ENCODE measurements at regions not wholly inside any gene's neighbourhood (a gene's known extent, or its start where the extent isn't known, plus 50 kb on each side); places are given as distances from the start of the nearest gene placed in this dataset.

- POLR2A ChIA-PET (ENCODE audit: low non-redundant PET), result interaction anchor here (0.6 kb wide), 1 partner anchor 219 kb away, joined by 5 read pairs; no protein-coding TSS in a partner anchor
- Histone ChIP-seq H3K27ac (ENCODE audit: low read depth, low read length, poor library complexity, severe bottlenecking) (no peak overlapping the region), H3K4me1 (ENCODE audit: insufficient read depth, low read length, poor library complexity, severe bottlenecking) (peaks cover 5% of the 10 kb centered on the region), H3K27me3 (replicated peaks; ENCODE audit: insufficient read depth, low read depth, low read length, poor library complexity) (no peaks in the 10 kb centered on the region), H3K36me3 (ENCODE audit: insufficient read depth, low read length, poor library complexity, severe bottlenecking) (no peaks in the 10 kb centered on the region), H3K4me3 (ENCODE audit: low read depth, low read length, poor library complexity, severe bottlenecking) (no peak overlapping the region), H3K9me3 (ENCODE audit: low read depth, low read length, poor library complexity, severe bottlenecking) (no peaks in the 10 kb centered on the region)
- intact Hi-C loops (cut with micrococcal nuclease; ENCODE audit: unreplicated experiment), result no loop called here
- no TSS peak for BruUV-seq (replicated peaks)
- CTCF ChIA-PET, result no interaction called here
- no peak for DNase-seq (ENCODE audit: low spot score)
- TF ChIP-seq CTCF (conservative IDR thresholded peaks at IDR 0.05; ENCODE audit: low read depth, low read length) (no peak), EZH2 (IDR thresholded peaks at IDR 0.05; ENCODE audit: borderline replicate concordance, low read depth, low read length, poor library complexity, severe bottlenecking) (no peak)
Observed at GRCh38 chr9:129420721-129421120, 200.2 kb downstream of the C9orf50 start.

- POLR2A ChIA-PET (ENCODE audit: low non-redundant PET), result no interaction called here
- intact Hi-C loops (cut with micrococcal nuclease; ENCODE audit: unreplicated experiment), result no loop called here
- no peak overlapping the region for H3K4me3 ChIP-seq (ENCODE audit: low read depth, low read length, poor library complexity, severe bottlenecking)
- CTCF ChIA-PET, result no interaction called here
- no peak overlapping the region for H3K27ac ChIP-seq (ENCODE audit: low read depth, low read length, poor library complexity, severe bottlenecking)
- no peak for DNase-seq (ENCODE audit: low spot score)
- no peaks in the 10 kb centered on the region for H3K27me3 ChIP-seq (replicated peaks; ENCODE audit: insufficient read depth, low read depth, low read length, poor library complexity)
- H3K9me3 ChIP-seq (ENCODE audit: low read depth, low read length, poor library complexity, severe bottlenecking), result no peaks in the 10 kb centered on the region
- peaks cover 9% of the 10 kb centered on the region for H3K4me1 ChIP-seq (ENCODE audit: insufficient read depth, low read length, poor library complexity, severe bottlenecking)
- TF ChIP-seq CTCF (conservative IDR thresholded peaks at IDR 0.05; ENCODE audit: low read depth, low read length) (no peak), EZH2 (IDR thresholded peaks at IDR 0.05; ENCODE audit: borderline replicate concordance, low read depth, low read length, poor library complexity, severe bottlenecking) (no peak)
- no peaks in the 10 kb centered on the region for H3K36me3 ChIP-seq (ENCODE audit: insufficient read depth, low read length, poor library complexity, severe bottlenecking)
- BruUV-seq (replicated peaks), result no TSS peak
Observed at GRCh38 chr9:129419382-129419899, 201.5 kb downstream of the C9orf50 start.

- H3K4me1 ChIP-seq (ENCODE audit: insufficient read depth, low read length, poor library complexity, severe bottlenecking), result peaks cover 16% of the 10 kb centered on the region
- TF ChIP-seq CTCF (conservative IDR thresholded peaks at IDR 0.05; ENCODE audit: low read depth, low read length) (no peak), EZH2 (IDR thresholded peaks at IDR 0.05; ENCODE audit: borderline replicate concordance, low read depth, low read length, poor library complexity, severe bottlenecking) (no peak)
- no peak overlapping the region for H3K4me3 ChIP-seq (ENCODE audit: low read depth, low read length, poor library complexity, severe bottlenecking)
- no peaks in the 10 kb centered on the region for H3K27me3 ChIP-seq (replicated peaks; ENCODE audit: insufficient read depth, low read depth, low read length, poor library complexity)
- intact Hi-C loops (cut with micrococcal nuclease; ENCODE audit: unreplicated experiment), result no loop called here
- BruUV-seq (replicated peaks), result no TSS peak
- DNase-seq (ENCODE audit: low spot score), result no peak
- H3K36me3 ChIP-seq (ENCODE audit: insufficient read depth, low read length, poor library complexity, severe bottlenecking), result no peaks in the 10 kb centered on the region
- ChIA-PET CTCF (no interaction called here), POLR2A (ENCODE audit: low non-redundant PET) (no interaction called here)
- no peak overlapping the region for H3K27ac ChIP-seq (ENCODE audit: low read depth, low read length, poor library complexity, severe bottlenecking)
- no peaks in the 10 kb centered on the region for H3K9me3 ChIP-seq (ENCODE audit: low read depth, low read length, poor library complexity, severe bottlenecking)
Observed at GRCh38 chr9:129418451-129418850, 202.4 kb downstream of the C9orf50 start.
